Brain pericyte (primary cell): ENCODE measurements at regions not wholly inside any gene's neighbourhood (a gene's known extent, or its start where the extent isn't known, plus 50 kb on each side); places are given as distances from the start of the nearest gene placed in this dataset.
A peak's percentile ranks its signal among the peaks of the same experiment; 100 is the strongest.

Experiments used
- DNase-seq: peaks from one replicate; pipeline ENCODE4 v3.0.0-alpha.2; 2012; ENCODE audit warnings: low read depth, low spot score

- DNase-seq: no peak
Observed at GRCh38 chr14:53358166-53358565, 205.0 kb upstream of the DDHD1 start.

- DNase-seq: no peak
Observed at GRCh38 chr14:53356361-53357150, 203.4 kb upstream of the DDHD1 start.

GRCh38 chr14:53355581-53356112 lies 202.5 kb upstream of the DDHD1 start:
- DNase-seq: peak; percentile 88

- no peak for DNase-seq
Observed at GRCh38 chr14:53354336-53354735, 201.2 kb upstream of the DDHD1 start.

GRCh38 chr14:53350866-53351265 lies 197.7 kb upstream of the DDHD1 start:
- DNase-seq: no peak

GRCh38 chr14:53350429-53350828 lies 197.3 kb upstream of the DDHD1 start:
- no peak for DNase-seq

GRCh38 chr14:53346988-53347387 lies 193.9 kb upstream of the DDHD1 start:
- DNase-seq: no peak

- no peak for DNase-seq
Observed at GRCh38 chr14:53341324-53341723, 188.2 kb upstream of the DDHD1 start.

GRCh38 chr14:53338192-53338591 lies 185.1 kb upstream of the DDHD1 start:
- DNase-seq: no peak

- no peak for DNase-seq
Observed at GRCh38 chr14:53336729-53337128, 183.6 kb upstream of the DDHD1 start.

- no peak for DNase-seq
Observed at GRCh38 chr14:53333809-53334208, 180.7 kb upstream of the DDHD1 start.

GRCh38 chr14:53331921-53332320 lies 178.8 kb upstream of the DDHD1 start:
- DNase-seq: no peak

- no peak for DNase-seq
Observed at GRCh38 chr14:53331247-53331646, 178.1 kb upstream of the DDHD1 start.

GRCh38 chr14:53330441-53330840 lies 177.3 kb upstream of the DDHD1 start:
- no peak for DNase-seq

- no peak for DNase-seq
Observed at GRCh38 chr14:53328841-53329240, 175.7 kb upstream of the DDHD1 start.

- no peak for DNase-seq
Observed at GRCh38 chr14:53327716-53328115, 174.6 kb upstream of the DDHD1 start.

GRCh38 chr14:53325176-53325806 lies 172.2 kb upstream of the DDHD1 start:
- DNase-seq: no peak

- no peak for DNase-seq
Observed at GRCh38 chr14:53316504-53316903, 163.4 kb upstream of the DDHD1 start.

GRCh38 chr14:53310412-53310811 lies 157.3 kb upstream of the DDHD1 start:
- DNase-seq: no peak

- no peak for DNase-seq
Observed at GRCh38 chr14:53306911-53307310, 153.8 kb upstream of the DDHD1 start.

GRCh38 chr14:53306267-53306721 lies 153.2 kb upstream of the DDHD1 start:
- DNase-seq: no peak

- DNase-seq: no peak
Observed at GRCh38 chr14:53304726-53305381, 151.7 kb upstream of the DDHD1 start.
